ENCODE measurements at regions not wholly inside any gene's neighbourhood (a gene's known extent, or its start where the extent isn't known, plus 50 kb on each side); places are given as distances from the start of the nearest gene placed in this dataset.
"Not testable (repeated sequence)": the region's sequence is repeated elsewhere in the genome, so short reads cannot be mapped to it uniquely, and the experiment has no call there.

DNA sequence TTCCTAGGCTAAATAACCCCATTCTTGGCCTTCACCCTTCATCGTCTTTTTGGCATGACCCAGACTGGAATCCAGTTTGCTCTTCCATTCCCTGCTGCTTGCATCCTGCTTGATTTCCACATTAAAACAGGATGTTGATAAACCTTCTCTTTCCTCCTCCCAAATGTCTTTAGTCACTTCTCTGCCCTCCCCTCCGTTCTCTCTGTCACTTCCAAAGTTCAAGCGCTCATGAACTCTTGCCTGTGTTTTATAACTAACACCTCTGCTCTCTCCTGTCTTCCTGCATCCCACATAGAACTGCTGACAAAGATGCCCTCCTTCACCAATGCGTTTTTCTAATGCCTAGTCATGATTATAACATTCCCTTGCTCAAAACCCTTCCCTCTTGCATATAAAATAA lies 65.6 kb upstream of the SLC44A3 start:
- no peak overlapping the region for H3K4me3 ChIP-seq (ENCODE audit: low read depth, low read length)
- DNase-seq (ENCODE audit: low read depth): no peak
- TF ChIP-seq, protein P1, sequence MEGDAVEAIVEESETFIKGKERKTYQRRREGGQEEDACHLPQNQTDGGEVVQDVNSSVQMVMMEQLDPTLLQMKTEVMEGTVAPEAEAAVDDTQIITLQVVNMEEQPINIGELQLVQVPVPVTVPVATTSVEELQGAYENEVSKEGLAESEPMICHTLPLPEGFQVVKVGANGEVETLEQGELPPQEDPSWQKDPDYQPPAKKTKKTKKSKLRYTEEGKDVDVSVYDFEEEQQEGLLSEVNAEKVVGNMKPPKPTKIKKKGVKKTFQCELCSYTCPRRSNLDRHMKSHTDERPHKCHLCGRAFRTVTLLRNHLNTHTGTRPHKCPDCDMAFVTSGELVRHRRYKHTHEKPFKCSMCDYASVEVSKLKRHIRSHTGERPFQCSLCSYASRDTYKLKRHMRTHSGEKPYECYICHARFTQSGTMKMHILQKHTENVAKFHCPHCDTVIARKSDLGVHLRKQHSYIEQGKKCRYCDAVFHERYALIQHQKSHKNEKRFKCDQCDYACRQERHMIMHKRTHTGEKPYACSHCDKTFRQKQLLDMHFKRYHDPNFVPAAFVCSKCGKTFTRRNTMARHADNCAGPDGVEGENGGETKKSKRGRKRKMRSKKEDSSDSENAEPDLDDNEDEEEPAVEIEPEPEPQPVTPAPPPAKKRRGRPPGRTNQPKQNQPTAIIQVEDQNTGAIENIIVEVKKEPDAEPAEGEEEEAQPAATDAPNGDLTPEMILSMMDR (IDR thresholded peaks at IDR 0.05; ENCODE audit: insufficient read depth, low read length): no peak

DNA sequence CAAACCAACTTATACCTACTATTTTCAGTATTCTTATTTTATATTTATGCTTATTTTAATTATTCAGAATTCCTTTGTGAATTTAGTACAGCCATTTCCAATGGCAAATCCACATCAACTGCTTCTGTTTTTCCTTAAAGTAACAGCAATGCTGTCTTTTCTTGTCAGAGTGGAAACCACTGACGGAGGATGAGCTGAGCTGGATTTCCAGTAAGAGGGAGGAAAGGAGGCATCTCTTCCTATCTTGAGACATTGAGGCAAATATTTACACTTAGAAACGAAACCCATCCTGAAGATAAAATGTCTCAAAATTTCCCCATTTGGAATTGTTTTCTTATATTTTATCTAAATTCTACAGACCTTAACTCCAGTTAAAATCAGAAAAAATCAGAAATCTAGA lies 66.1 kb upstream of the SLC44A3 start:
- no peak for DNase-seq (ENCODE audit: low read depth)
- TF ChIP-seq, protein P1 (IDR thresholded peaks at IDR 0.05; ENCODE audit: insufficient read depth, low read length): no peak
- no peak overlapping the region for H3K4me3 ChIP-seq (ENCODE audit: low read depth, low read length)

DNA sequence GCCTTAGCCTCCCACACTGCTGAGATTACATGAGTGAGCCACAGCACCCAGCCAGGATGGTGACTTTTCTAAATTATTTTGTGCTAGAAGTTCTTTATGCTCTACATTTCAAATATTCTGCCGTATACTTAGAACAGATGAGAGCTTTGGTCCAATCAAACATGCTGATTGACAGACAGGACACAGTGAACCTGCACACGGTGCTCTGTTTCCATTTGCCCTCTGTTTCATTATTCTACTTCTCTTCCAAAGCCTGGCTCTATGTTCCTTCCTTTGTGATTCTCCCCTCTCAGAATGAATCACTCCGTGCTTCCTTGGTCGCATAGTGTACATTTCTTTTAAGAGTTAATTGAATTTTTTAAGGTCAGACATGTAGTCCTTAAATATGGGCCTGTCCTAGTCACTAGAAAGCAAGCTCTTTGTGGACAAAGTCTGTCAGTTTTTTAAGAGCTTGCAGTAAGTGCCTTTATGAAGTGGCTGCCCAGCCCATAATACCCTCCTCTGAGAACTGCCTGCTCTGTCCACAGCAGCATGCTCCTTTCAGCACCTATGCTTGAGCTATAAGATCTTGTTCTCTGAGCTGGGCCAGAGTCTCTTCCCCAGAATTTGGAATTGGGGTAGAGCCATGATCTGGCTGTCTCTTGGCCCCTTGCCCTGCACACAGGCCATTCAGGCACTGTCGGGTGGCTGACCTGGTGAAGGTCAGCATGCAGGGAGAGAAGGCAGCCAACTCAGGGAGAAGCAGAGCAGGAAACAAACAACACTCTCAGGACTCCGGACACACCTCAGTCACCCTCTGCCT lies 66.8 kb upstream of the SLC44A3 start:
- no peak for DNase-seq (ENCODE audit: low read depth)
- H3K4me3 ChIP-seq (ENCODE audit: low read depth, low read length): no peak overlapping the region
- TF ChIP-seq, protein P1 (IDR thresholded peaks at IDR 0.05; ENCODE audit: insufficient read depth, low read length): no peak

DNA sequence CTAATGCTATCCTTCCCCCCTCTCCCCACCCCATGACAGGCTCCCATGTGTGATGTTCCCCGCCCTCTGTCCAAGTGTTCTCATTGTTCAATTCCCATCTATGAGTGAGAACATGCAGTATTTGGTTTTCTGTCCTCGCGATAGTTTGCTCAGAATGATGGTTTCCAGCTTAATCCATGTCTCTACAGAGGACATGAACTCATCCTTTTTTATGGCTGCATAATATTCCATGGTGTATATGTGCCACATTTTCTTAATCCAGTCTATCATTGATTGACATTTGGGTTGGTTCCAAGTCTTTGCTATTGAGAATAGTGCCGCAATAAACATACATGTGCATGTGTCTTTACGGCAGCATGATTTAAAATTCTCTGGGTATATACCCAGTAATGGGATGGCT lies 68.7 kb upstream of the SLC44A3 start:
- H3K4me3 ChIP-seq (ENCODE audit: low read depth, low read length); DNase-seq (ENCODE audit: low read depth): not testable (repeated sequence)

DNA sequence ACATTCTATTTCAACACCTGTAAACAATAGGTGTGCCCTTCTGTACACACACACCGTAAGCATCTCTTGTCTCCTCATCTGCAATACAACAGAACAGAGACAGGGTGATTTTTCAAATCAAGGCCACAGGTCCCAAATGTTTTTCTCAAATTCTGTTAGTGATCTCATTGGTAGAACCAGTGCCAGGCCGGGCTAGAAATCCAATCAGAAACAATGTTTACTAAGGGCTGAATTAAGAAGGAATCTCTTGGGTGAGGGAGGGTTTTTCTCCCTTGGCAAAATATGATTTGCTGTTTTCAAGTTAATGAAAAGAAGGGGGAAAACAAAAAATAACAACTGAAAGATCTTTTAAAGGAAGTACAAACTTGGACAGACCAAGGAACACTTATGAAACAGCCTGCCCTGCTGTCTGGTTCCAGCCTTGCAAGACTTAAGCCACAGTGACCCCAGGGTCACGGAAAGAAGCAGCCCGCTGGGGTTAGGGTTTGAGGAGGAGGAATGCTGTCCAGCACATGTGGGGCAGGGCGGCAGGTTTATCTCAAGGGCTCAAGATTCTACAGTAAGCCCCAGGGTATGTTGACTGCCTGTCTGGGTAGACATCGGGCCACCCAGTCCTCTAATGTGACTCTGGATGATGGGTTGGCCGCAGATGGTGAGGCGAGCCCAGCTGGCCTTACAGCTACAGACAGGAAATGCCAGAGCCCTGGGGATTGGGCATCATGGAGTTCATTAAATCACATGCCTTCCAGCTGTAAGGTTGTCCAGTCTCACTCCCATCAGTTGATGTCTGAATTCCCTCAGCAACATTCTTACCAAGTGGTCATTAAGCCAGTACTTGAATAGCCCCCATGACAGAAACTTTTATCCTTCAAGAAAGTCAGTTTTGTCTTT lies 73.3 kb upstream of the SLC44A3 start:
- no peak overlapping the region for H3K4me3 ChIP-seq (ENCODE audit: low read depth, low read length)
- TF ChIP-seq, protein P1 (IDR thresholded peaks at IDR 0.05; ENCODE audit: insufficient read depth, low read length): no peak
- DNase-seq (ENCODE audit: low read depth): no peak

DNA sequence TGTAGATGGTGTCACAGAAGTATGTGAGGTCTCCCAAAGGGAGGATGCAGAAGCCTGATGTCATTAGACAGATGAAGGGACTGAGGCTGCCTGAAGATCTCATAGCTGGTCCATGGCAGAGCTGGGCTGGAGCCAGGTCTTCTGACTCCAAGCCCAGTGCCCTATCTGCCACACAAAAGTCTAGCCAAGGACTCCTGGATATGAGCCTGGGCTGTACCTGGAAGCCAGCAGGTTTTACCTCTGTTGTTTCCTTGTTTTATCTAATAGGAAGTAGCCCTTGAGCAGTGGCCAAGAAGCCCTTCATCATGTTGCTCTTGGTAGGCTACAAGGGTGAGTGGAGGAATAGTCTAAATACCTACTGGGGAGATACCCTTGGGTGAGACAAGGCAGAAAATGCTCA lies 74.4 kb upstream of the SLC44A3 start:
- TF ChIP-seq, protein P1 (IDR thresholded peaks at IDR 0.05; ENCODE audit: insufficient read depth, low read length): no peak
- DNase-seq (ENCODE audit: low read depth): no peak
- H3K4me3 ChIP-seq (ENCODE audit: low read depth, low read length): no peak overlapping the region

DNA sequence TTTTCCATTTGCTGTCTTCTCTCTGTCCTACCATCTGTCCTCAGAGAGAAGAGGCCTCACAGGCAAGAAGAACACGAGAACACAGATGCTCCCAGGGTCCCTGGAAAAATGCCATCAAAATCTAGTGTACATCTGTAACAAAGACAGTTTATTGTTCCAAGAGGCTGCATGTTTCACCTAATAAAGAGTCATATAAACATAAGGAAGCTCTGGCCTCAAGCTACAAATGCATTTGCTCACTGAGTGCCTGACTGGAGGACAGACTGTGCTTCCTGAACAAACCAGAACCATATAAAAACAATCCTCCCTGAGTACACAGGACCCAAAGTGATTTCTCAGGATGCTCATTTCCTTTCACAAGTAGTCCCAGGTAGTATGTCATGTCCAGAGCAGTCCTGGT lies 76.3 kb upstream of the SLC44A3 start:
- TF ChIP-seq, protein P1 (IDR thresholded peaks at IDR 0.05; ENCODE audit: insufficient read depth, low read length): no peak
- no peak overlapping the region for H3K4me3 ChIP-seq (ENCODE audit: low read depth, low read length)
- no peak for DNase-seq (ENCODE audit: low read depth)

Data from fibroblast of the aortic adventitia (primary cell).